Neural progenitor cell (in vitro differentiated cells): ENCODE measurements at regions not wholly inside any gene's neighbourhood (a gene's known extent, or its start where the extent isn't known, plus 50 kb on each side); places are given as distances from the start of the nearest gene placed in this dataset.

Source experiments
- DNase-seq: peaks from one replicate; pipeline ENCODE4 v3.0.0-alpha.2; 2016; ENCODE audit warnings: low spot score
- H2AFZ ChIP-seq: fragments of 200-600 bp; sonication (generic); replicated peaks from 2 replicates; pipeline ENCODE4 v1.6.1; 2016; ENCODE audit warnings: antibody characterized with exemption
- H3F3A ChIP-seq: fragments of 200-600 bp; sonication (generic); 2 replicates; pipeline ENCODE4 v1.6.1; 2016; ENCODE audit warnings: antibody characterized with exemption, low read depth
- H3K27ac ChIP-seq: fragments of 200-600 bp; sonication (generic); 2 replicates; pipeline ENCODE4 v1.5.1; 2016; ENCODE audit warnings: mild to moderate bottlenecking
- H3K27me3 ChIP-seq: fragments of 200-600 bp; sonication (generic); 2 replicates; pipeline ENCODE4 v1.6.1; 2016; ENCODE audit warnings: mild to moderate bottlenecking, moderate library complexity
- H3K36me3 ChIP-seq: fragments of 200-600 bp; sonication (generic); 2 replicates; pipeline ENCODE4 v1.5.1; 2016
- H3K4me1 ChIP-seq: fragments of 200-600 bp; sonication (generic); 2 replicates; pipeline ENCODE4 v1.6.1; 2016; ENCODE audit warnings: mixed run types
- H3K4me2 ChIP-seq: fragments of 200-600 bp; sonication (generic); 2 replicates; pipeline ENCODE4 v1.6.1; 2016
- H3K4me3 ChIP-seq: fragments of 200-600 bp; sonication (generic); 2 replicates; pipeline ENCODE4 v1.5.1; 2016
- H3K79me2 ChIP-seq: fragments of 200-600 bp; sonication (generic); 2 replicates; pipeline ENCODE4 v1.6.1; 2016; ENCODE audit warnings: low read depth
- H3K9ac ChIP-seq: fragments of 200-600 bp; sonication (generic); 2 replicates; pipeline ENCODE4 v1.6.1; 2016
- H3K9me3 ChIP-seq: fragments of 200-600 bp; sonication (generic); 2 replicates; pipeline ENCODE4 v1.5.1; 2016; ENCODE audit warnings: low read depth
- H4K20me1 ChIP-seq: fragments of 200-600 bp; sonication (generic); 2 replicates; pipeline ENCODE4 v1.6.1; 2016; ENCODE audit warnings: low read depth
- H3K27ac Mint-ChIP-seq: 3 replicates; pipeline ENCODE4 v1.8.0; 2021; ENCODE audit warnings: mixed read lengths
- H3K27me3 Mint-ChIP-seq: 2 replicates; pipeline ENCODE4 v1.8.0; 2022; ENCODE audit warnings: low read depth, mild to moderate bottlenecking, inconsistent platforms, moderate library complexity, mixed read lengths; ENCODE audit not compliant: insufficient read depth
- H3K36me3 Mint-ChIP-seq: 3 replicates; pipeline ENCODE4 v1.8.0; 2021; ENCODE audit warnings: mixed read lengths
- H3K4me1 Mint-ChIP-seq: 3 replicates; pipeline ENCODE4 v1.8.0; 2021; ENCODE audit warnings: mixed read lengths
- H3K4me3 Mint-ChIP-seq: 3 replicates; pipeline ENCODE4 v1.8.0; 2021; ENCODE audit warnings: mild to moderate bottlenecking, moderate library complexity, mixed read lengths
- H3K9me3 Mint-ChIP-seq: 3 replicates; pipeline ENCODE4 v1.8.0; 2020; ENCODE audit warnings: mixed read lengths
- CTCF ChIP-seq: fragments of 200-600 bp; sonication (generic); IDR thresholded peaks from 2 replicates; pipeline ENCODE4 v1.5.1; 2017; ENCODE audit warnings: antibody characterized with exemption, mild to moderate bottlenecking
- EZH2 ChIP-seq: fragments of 200-600 bp; sonication (generic); IDR thresholded peaks from 2 replicates; pipeline ENCODE4 v1.6.1; 2017; ENCODE audit warnings: antibody characterized with exemption, mild to moderate bottlenecking, moderate library complexity
- EZH2phosphoT487 ChIP-seq: fragments of 200-600 bp; sonication (generic); IDR thresholded peaks from 2 replicates; pipeline ENCODE4 v1.6.1; 2017; ENCODE audit warnings: antibody characterized with exemption

- Histone ChIP-seq H2AFZ (no peak overlapping the region), H3K9me3 (no peaks in the 10 kb centered on the region), H3K27ac (no peak overlapping the region), H3K79me2 (no peaks in the 10 kb centered on the region), H3K4me3 (no peak overlapping the region), H3K4me2 (no peak overlapping the region), H3K4me1 (no peaks in the 10 kb centered on the region), H4K20me1 (no peaks in the 10 kb centered on the region), H3K9ac (no peak overlapping the region), H3K27me3 (no peaks in the 10 kb centered on the region), H3K36me3 (no peaks in the 10 kb centered on the region), H3F3A (no peaks in the 10 kb centered on the region)
- TF ChIP-seq CTCF (no peak), EZH2 (no peak), EZH2phosphoT487 (no peak)
- H3K9me3 Mint-ChIP-seq = peaks cover 3% of the 10 kb centered on the region
- H3K27me3 Mint-ChIP-seq = no peaks in the 10 kb centered on the region
- H3K4me1 Mint-ChIP-seq = no peaks in the 10 kb centered on the region
- no peak for DNase-seq
- H3K36me3 Mint-ChIP-seq = no peaks in the 10 kb centered on the region
- H3K27ac Mint-ChIP-seq = no peak overlapping the region
- H3K4me3 Mint-ChIP-seq = no peak overlapping the region
These were observed 227.6 kb downstream of the FZD1 start for GRCh38 chr7:91491868-91492267.

- Histone ChIP-seq H3K27ac (no peak overlapping the region), H3K36me3 (no peaks in the 10 kb centered on the region), H3F3A (no peaks in the 10 kb centered on the region), H2AFZ (no peak overlapping the region), H3K9me3 (no peaks in the 10 kb centered on the region), H3K4me2 (no peak overlapping the region), H3K4me3 (no peak overlapping the region), H3K4me1 (no peaks in the 10 kb centered on the region), H3K79me2 (no peaks in the 10 kb centered on the region), H4K20me1 (no peaks in the 10 kb centered on the region), H3K9ac (no peak overlapping the region), H3K27me3 (no peaks in the 10 kb centered on the region)
- DNase-seq = no peak
- no peak overlapping the region for H3K4me3 Mint-ChIP-seq
- no peak overlapping the region for H3K27ac Mint-ChIP-seq
- peaks cover 3% of the 10 kb centered on the region for H3K9me3 Mint-ChIP-seq
- TF ChIP-seq EZH2 (no peak), EZH2phosphoT487 (no peak), CTCF (no peak)
- no peaks in the 10 kb centered on the region for H3K4me1 Mint-ChIP-seq
- H3K27me3 Mint-ChIP-seq = no peaks in the 10 kb centered on the region
- H3K36me3 Mint-ChIP-seq = no peaks in the 10 kb centered on the region
These were observed 228.1 kb downstream of the FZD1 start for GRCh38 chr7:91492317-91492716.

GRCh38 chr7:91492773-91493172 is 228.5 kb downstream of the FZD1 start:
- Histone ChIP-seq H3K9me3 (no peaks in the 10 kb centered on the region), H3K4me1 (no peaks in the 10 kb centered on the region), H3K4me2 (no peak overlapping the region), H3K27me3 (no peaks in the 10 kb centered on the region), H3K9ac (no peak overlapping the region), H3K36me3 (no peaks in the 10 kb centered on the region), H3F3A (no peaks in the 10 kb centered on the region), H4K20me1 (no peaks in the 10 kb centered on the region), H3K27ac (no peak overlapping the region), H2AFZ (no peak overlapping the region), H3K79me2 (no peaks in the 10 kb centered on the region), H3K4me3 (no peak overlapping the region)
- TF ChIP-seq EZH2 = no peak
- no peak for TF ChIP-seq EZH2phosphoT487
- TF ChIP-seq CTCF = no peak
- H3K27me3 Mint-ChIP-seq = no peaks in the 10 kb centered on the region
- H3K27ac Mint-ChIP-seq = no peak overlapping the region
- H3K4me3 Mint-ChIP-seq = no peak overlapping the region
- peaks cover 3% of the 10 kb centered on the region for H3K9me3 Mint-ChIP-seq
- H3K36me3 Mint-ChIP-seq = no peaks in the 10 kb centered on the region
- no peaks in the 10 kb centered on the region for H3K4me1 Mint-ChIP-seq
- DNase-seq = no peak

GRCh38 chr7:91494450-91494849 is 230.2 kb downstream of the FZD1 start:
- Mint-ChIP-seq H3K4me3 (no peak overlapping the region), H3K27ac (no peak overlapping the region)

More at GRCh38 chr7:91494450-91494849, 230.2 kb downstream of the FZD1 start:
- H3K4me2 ChIP-seq = no peak overlapping the region
- TF ChIP-seq EZH2 = no peak
- TF ChIP-seq EZH2phosphoT487 = no peak
- TF ChIP-seq CTCF = no peak
- no peaks in the 10 kb centered on the region for H3K36me3 ChIP-seq
- no peaks in the 10 kb centered on the region for H3K27me3 ChIP-seq
- Mint-ChIP-seq H3K4me1 (no peaks in the 10 kb centered on the region), H3K36me3 (no peaks in the 10 kb centered on the region), H3K9me3 (peaks cover 12% of the 10 kb centered on the region), H3K27me3 (peaks cover 3% of the 10 kb centered on the region)
- no peaks in the 10 kb centered on the region for H4K20me1 ChIP-seq
- no peak overlapping the region for H2AFZ ChIP-seq
- no peak for DNase-seq
- no peak overlapping the region for H3K27ac ChIP-seq
- H3K79me2 ChIP-seq = no peaks in the 10 kb centered on the region
- H3F3A ChIP-seq = no peaks in the 10 kb centered on the region
- H3K9me3 ChIP-seq = no peaks in the 10 kb centered on the region
- H3K4me3 ChIP-seq = no peak overlapping the region
- no peak overlapping the region for H3K9ac ChIP-seq
- H3K4me1 ChIP-seq = no peaks in the 10 kb centered on the region
